Right lobe of liver (tissue), 4 donors: ENCODE measurements at regions not wholly inside any gene's neighbourhood (a gene's known extent, or its start where the extent isn't known, plus 50 kb on each side); places are given as distances from the start of the nearest gene placed in this dataset.

Experiments
- CTCF ChIP-seq, 4 donors: fragments of 200-600 bp in 3 of 4; fragments of 450-650 bp in 1 of 4; IDR thresholded peaks; one replicate each; pipeline versions ENCODE4 v1.5.1 to v1.8.0; 2016 to 2022; ENCODE audit warnings: antibody characterized with exemption in 4 of 4, mild to moderate bottlenecking in 2 of 4
- POLR2A ChIP-seq: fragments of 450-650 bp; IDR thresholded peaks from one replicate; pipeline ENCODE4 v1.6.1; 2017; ENCODE audit warnings: antibody characterized with exemption, mild to moderate bottlenecking
- donor health status: DM: no; HTN: no; CAD: no.
- donor health status: DM: no; HTN: no; CAD: no.
- donor health status: DM: no; HTN: yes; CAD: no.

- TF ChIP-seq CTCF (IDR thresholded peaks at IDR 0.05) (no peak), POLR2A (no peak)
These were observed 72.7 kb upstream of the IL15 start for GRCh38 chr4:141563723-141564122.
